ELR (cell line): ENCODE measurements at regions not wholly inside any gene's neighbourhood (a gene's known extent, or its start where the extent isn't known, plus 50 kb on each side); places are given as distances from the start of the nearest gene placed in this dataset.

ENCODE experiments used
- DNase-seq: peaks from one replicate; pipeline ENCODE4 v3.0.0-alpha.2; 2015; ENCODE audit warnings: low read depth

DNA sequence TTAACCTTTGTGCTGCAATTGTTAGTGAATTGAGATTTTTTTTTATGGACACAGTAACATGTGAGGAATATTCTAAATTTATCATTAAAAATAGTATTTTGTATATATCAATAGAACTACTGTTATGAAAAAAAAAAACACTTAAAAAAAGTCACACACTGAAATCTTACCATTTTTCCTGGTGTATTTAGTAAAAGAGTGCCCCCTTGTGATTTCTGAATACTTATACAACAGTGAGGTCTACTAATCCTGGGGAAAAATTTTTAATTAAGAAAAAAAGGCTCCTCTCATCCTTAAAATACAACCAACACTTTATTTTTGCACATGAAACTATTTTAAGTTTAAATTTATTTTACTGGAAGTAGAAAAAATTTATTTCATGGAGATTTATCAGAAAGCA, 56.4 kb upstream of the SPOCK3 start:
- peak; percentile 56 for DNase-seq

DNA sequence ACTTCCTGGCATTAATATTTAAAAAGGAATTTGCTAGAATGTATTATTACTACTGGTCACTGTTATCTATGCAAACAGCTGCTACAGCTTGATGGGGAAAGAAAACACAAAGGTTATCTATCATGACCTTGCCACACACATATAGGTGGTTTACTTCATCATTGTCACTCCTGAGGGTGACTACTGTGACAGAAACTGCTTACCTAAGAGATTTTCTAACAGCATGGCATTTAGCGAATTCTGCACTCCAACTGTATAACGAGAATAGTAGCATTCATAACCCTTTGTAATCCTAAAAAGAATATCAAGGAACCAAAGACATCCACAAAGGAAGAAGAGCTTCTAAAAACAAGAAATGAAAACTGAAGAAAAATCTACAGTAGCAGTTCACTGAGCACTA, 74.6 kb upstream of the SPOCK3 start:
- DNase-seq, result no peak

DNA sequence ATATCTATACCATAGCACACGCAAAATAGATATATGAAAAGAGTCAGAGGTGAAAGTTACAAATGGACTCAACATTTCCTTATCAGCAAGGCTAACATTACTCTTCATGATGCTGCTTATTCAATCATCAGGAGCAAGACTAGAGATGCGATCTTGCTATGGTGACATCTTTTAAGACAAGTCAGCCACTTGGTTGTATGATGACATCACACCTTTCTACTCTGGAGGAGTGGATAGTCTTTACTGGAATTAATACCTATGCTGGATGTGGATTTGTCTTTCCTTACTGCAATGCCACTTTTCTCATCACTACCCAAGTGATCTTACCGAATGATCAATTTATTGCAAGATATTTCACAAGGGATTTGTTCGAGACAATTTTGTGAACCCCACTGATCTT, 87.0 kb upstream of the SPOCK3 start:
- no peak for DNase-seq

GRCh38 chr4:167339781-167340180, 105.5 kb upstream of the SPOCK3 start:
- peak; percentile 19 for DNase-seq

DNA sequence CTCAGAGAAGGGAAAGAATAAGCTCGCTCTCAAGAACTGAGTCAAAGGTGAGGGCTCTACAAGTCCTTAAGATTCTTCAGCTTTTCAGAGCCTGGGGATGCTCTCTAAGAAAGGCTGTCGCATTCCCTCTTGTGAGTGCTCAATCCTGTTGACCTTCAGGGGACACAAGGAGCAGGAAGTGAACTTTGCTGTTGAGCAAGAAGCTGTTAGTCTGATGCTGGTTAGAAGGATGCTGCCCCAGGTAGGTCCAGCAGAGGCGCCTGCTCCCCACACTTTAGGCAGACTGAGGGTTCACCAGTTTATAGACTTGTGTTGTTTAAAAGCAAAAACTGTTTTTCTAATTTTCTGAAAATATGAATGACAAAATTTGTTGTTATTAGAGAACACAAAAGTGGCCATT, 125.4 kb upstream of the SPOCK3 start:
- no peak for DNase-seq

- DNase-seq, result no peak
Measured at GRCh38 chr4:167379076-167379835, 145.0 kb upstream of the SPOCK3 start.

DNA sequence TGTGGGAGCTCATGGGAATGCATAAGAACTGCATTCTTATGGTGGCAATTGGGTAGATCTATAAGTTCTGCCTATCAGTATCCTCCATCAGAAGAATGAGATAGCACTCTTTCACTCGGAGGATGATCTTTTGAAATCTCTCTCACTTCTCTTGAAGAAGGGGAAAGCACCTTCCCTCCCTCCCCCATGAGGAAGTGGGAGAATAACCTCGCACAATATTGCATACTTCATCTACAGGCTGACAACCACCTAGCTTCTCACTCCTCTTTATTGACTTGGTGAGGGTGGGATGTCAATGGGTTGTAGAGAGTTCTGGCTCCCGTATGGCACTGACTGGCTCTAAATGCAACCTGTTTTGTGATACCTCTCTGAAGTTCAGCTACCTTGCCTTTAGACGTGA, 146.7 kb upstream of the SPOCK3 start:
- no peak for DNase-seq

- no peak for DNase-seq
Measured at GRCh38 chr4:167383291-167383690, 149.0 kb upstream of the SPOCK3 start.

DNA sequence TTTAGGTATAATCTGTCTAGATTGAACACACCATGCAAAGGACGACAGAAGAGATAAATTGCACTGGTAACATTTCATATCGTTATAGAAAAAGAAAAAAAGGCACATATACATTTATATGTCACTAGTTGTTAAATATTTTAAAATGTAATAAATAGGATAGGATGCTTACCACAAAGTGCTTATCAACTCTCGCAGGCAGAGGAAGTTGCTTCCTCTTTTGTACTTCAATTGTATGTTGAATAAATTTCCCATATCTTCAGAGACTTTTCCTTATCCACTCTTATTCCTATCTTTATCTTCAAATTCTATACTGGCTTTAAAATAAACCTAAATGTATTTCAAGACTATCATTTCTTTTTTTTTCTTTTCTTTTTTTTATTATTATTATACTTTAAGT, 163.3 kb upstream of the SPOCK3 start:
- DNase-seq, result no peak

DNA sequence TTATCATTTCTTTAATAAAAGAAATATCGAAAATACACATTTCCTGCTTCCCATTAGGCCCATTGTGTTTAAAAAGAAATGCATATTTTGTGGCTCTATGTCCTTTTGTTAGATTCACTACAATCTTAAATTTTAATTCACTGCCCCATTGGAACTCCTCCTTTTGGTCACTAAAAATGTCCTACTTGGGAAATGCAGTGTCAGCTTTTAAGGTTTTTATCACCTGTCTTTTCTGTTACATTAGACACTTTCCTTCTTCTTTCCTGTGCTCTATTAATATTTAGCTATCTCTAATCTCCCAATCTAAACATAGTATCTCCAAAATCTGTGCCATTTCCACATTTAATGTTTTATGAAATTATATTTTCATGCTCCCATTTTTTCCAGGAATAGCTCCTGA, 164.9 kb upstream of the SPOCK3 start:
- DNase-seq, result no peak

DNA sequence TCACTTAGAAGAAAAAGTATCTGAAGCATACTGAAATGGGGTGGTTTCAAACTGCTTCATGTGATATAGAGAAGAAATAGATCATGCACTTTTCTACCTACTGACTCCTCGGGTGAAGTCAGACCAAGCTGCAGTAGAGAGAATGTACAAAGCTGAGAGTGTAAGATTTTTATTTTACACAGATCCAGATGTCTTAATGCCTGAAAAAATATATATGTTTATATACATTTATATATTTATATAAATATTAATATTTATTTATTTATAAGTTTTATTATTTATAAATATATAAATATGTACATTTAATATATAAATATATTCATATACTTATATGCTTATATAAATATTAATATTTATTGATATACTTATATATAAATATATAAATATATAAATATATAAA, 171.9 kb upstream of the SPOCK3 start:
- no peak for DNase-seq

GRCh38 chr4:167415461-167415860, 181.2 kb upstream of the SPOCK3 start:
- DNase-seq, result no peak

DNA sequence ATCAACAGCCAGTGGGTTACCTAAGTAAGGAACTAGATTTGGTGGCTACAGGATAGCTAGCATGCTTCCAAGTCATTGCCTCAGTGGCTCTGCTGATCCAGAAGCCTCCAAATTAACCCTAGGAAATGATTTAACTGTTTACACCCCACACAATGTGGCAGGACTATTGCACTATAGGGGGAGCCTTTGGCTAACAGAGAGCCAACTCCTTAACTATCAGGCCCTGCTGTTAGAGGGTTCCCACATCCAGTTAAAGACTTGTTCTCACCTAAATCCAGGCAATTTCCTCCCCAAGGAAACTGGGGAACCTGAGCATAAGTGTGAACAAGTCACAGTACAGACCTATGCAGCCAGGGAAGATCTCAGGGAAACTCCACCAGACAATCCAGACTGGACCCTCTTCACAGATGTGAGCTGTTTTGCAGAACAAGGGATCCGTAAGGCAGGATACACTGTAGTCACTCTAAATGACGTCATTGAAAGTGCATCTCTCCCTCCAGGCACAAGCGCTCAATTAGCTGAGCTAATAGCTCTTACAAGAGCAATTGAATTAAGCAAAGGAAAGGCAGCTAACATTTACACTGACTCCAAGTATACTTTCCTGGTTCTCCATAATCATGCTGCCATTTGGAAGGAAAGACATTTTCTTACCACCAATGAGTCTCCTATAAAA, 185.3 kb upstream of the SPOCK3 start:
- peak; percentile 54 for DNase-seq

GRCh38 chr4:167421201-167421600, 186.9 kb upstream of the SPOCK3 start:
- no peak for DNase-seq

DNA sequence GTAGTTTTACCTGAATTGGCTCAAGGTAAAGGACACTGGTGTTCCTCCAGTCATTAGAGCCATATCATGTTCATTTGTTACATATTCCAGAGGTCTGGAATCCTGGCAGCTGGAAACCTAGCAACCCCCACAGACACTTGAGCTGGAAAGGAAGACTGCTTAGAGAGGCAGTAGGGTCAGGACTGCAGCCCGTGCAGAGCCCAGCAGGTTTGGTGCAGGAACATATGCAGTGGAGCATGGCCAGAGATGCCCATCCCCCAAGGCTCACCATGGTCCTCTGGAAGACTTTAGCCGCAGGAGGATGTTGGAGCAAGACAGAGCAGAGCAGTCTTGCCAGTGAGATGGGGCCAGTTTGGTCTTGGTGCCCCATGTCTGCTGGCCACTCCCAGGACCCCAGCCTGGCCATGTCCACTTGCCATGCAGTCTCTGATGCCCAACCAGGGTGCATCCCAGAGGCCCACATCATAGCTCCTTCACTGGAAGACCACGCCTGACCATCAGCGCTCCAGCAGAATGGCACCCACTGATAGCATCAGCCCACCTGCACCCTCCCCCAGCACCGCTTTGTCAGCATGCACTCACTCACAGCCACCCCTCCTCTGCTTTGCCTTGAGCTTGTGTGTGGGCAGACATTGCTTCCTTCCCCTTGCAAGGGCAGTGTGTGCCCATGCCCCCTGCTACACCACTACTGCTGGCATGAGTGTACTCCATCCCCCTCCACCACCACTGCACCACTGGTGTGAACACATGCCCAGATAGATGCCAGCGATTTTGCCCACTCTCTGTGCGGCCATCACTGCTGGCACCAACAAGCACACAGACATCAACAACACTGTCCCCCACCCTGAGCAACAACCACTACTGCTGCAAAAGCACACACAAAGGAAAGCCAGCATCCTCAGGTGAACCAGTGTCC, 190.3 kb upstream of the SPOCK3 start:
- no peak for DNase-seq

DNA sequence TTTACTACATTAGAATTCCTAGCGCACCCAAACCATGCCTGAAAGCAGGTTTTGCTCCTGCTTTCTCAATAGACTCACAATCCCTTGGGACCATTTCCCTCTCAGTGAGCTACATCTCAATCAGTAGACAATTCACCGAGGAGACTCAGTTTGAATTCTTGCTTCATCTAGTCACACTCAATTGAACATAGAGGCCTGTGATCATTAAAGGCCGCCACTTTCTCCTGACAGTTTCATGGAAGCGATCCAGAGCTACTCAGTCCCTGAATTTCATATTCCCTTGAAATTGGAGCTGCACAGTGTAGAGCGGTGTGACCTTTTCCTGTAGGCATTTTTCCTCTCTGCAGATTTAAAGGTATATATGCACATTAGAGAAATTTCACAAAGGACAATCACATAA, 193.9 kb upstream of the SPOCK3 start:
- DNase-seq, result no peak

- no peak for DNase-seq
Measured at GRCh38 chr4:167431371-167431770, 197.1 kb upstream of the SPOCK3 start.

GRCh38 chr4:167435786-167436185, 201.5 kb upstream of the SPOCK3 start:
- no peak for DNase-seq

- DNase-seq, result no peak
Measured at GRCh38 chr4:167443841-167444240, 209.5 kb upstream of the SPOCK3 start.

DNA sequence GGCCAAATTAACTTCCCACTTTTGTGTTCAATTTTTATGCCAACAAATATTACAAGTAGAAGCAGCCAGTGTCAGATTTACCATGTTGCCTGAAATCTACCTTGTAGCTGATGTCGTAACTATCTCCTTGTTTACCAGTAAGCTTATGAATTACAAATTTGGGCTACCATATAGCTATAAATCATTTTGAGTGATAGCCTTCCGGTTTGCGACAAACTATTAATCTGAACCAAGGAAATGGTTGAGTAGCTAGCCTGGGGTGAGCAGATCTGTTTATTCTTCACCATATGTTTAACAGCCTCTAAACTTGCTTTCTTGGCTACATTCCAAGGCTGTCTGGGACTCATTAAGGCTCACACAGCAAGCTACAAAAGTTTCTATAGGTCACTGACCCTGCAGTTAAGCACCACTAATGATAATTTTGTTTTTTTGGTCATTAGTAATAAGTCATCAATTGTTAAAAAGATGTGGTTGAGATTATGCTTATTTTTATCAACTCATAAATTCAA, 218.7 kb upstream of the SPOCK3 start:
- no peak for DNase-seq

DNA sequence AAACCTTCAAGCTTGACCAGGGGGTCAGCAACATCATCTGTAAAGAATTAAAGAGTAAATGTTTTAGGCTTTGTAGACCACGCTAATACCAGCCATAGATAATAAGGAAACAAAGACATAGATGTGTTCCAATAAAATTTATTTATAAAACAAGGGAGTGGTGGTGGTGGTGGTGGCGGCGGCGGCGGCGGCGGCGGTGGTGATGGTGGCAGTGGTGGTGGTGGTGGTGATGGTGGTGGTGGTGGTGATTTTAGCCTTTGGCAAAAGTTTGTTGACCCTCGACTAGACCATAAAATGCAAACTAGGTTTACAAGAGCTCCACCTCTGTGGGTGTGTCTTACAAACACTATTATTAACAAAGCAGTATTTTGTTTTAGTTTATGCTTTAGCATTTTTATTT, 222.3 kb upstream of the SPOCK3 start:
- no peak for DNase-seq

- no peak for DNase-seq
Measured at GRCh38 chr4:167469436-167469835, 235.1 kb upstream of the SPOCK3 start.

GRCh38 chr4:167475951-167476350, 241.7 kb upstream of the SPOCK3 start:
- DNase-seq, result no peak
